ENCODE measurements at regions not wholly inside any gene's neighbourhood (a gene's known extent, or its start where the extent isn't known, plus 50 kb on each side); places are given as distances from the start of the nearest gene placed in this dataset.
A peak's percentile ranks its signal among the peaks of the same experiment; 100 is the strongest.

DNA sequence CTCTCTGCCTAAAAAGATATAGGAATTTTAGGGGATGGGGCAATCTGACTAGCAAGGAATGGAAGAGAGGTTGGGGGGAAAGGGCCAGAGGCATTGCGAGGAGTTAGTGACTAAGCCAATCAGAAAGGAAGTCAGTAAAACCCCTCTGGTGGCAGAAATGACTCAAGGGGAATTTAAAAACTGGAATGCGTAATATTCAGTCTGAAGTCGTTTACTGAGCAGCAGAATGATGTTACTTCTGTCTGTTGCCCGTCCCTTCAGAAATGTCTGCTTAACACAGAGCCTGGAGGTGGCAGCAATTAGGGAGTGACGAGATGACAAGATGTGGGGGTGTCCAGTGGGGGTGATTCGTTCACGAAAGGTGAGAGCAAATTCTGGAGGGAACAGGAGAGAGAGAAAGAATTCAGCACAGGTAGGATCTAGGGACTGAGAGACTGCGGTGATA is 107.7 kb upstream of the CLMP start:
- peak; percentile 87 for DNase-seq

DNA sequence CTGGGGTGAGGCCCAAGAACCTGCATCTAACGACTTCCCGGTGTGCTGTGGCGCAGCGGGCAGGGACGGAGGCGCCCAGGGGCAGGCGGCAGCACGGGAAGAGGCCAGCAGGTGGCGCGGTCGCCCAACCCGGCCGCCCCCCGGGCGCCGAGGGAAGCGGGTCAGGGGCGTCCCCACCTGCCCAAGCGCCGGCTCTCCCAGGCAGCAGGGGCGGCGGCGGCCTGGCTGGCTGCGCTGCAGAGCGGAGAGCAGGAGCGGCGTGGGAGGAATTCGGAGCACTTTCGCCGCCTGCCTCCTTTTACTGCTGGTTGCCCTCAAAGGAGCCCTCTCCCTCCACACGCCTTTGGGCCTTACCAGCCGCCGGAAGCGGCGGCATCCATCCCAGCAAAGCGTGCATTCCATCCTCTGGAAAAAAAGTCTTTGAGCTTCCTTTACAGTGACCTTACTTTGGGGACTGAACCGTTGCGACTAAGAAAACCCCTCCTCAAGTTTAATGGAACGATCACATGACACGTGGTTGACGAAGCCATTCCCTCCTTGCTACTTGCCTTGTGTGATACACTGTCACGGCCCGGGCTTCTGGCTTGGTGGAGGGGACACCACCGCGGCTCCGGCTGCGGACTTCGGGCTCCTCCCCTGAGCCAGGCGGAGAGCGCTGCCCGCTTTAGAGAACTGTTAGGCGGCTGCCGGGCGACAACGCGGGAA is 106.8 kb upstream of the CLMP start:
- peak; percentile 55 for DNase-seq

DNA sequence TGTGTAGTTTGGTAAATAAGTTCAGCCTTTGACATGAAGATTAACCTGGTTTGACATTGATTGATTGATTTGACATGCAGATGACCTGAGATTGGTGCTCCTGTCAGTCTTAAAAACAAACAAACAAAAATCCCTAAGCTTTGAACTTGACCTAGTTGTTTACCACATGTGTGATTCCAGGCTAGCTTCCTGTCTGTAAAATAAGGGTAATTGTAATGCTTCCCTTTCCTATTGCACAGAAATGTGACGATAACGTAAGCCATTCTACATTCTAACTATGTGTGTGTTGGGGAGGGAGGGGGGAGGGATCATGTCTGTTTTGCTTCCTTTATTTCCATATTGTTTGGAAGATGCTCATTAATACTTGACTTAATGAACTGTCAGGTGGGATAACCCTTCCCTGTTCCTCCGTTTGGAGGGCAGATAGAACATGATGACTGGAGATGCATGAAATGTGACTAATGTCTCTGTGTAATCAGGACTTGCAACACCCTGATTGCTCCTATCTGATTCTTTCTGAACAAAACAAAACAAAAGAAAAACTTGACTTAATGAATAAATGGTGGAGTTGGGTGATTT is 106.1 kb upstream of the CLMP start:
- DNase-seq = peak; percentile 52

DNA sequence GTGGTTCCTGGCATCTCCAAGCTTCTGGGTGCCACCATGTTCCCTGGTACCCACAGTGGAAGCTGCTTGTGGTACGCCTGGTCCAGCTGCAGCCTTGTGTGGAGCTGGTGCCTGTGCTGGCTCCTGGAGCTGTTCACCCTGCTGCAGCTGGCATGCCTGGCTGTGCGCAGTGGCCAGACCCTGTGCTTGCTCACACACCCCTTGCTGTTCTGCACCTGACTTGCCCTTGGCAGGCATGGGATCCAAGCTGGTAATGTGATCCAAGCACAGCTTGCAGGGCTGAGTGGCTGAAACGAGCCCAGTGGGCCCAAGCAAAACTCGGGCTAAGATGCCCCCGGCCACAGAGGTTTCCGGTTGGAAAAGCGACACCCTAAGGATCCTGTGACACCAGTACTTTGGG is 104.7 kb upstream of the CLMP start:
- DNase-seq = no peak

DNA sequence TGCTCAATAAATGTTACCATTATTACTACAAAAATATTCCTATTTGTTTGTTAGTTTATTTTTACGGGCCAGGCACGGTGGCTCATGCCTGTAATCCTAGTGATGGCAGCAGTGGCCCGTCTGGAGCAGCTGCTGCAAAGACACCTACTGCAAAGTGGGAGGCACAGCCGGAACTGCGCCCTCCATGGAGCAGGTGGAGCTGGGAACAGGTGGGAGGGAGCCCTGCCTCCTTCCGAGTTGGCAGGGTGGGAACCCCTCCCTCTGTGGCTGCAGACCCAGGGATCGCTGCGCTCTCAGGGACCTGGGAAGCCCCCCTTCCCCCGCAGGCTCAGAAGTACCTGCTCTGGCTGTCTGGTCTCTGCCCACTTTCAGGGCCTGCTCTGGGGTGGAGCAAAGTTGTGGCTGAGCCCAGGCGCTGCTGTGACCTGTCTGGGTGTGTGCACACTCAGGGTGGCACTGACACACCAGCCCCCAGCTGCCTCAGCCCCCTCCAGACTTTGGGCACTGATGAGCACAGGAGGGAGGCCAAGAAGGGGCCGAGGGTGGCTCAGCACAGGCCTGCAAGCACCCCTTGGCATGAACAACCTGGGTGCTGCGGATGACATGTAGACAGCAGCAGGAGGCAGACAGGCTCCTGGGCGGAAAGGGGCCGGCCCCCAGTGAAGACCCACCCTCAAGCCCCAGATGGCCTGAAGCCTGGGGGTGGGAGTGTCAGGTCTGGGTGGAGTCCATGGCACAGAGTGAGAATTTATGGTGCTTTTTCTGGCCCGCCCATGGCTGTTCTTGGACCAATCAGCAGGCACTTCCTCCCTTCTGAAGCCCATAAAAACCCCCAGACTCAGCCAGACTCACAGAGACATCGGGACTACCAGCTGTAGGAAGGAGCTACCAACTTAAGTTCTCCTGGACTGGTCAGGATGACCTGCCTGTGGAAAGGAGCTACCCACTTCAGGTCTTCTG is 103.7 kb upstream of the CLMP start:
- no peak for DNase-seq

DNA sequence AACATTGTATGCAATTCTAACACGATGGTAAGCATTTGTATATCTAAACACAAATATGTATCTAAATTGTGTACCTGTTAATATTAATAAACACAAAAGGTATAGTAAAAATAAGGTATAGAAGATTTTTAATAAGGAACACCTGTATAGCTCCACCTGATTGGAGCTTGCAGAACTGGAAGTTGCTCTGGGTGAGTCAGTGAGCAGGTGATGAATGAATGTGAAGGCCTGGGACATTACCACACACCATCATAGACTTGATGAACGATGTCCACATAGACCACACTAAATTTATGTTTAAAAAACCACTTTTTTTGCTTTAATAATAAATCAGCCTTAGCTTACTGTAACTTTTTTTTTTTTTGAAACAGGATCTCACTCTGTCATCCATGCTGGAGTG is 97.6 kb upstream of the CLMP start:
- no peak for DNase-seq

DNA sequence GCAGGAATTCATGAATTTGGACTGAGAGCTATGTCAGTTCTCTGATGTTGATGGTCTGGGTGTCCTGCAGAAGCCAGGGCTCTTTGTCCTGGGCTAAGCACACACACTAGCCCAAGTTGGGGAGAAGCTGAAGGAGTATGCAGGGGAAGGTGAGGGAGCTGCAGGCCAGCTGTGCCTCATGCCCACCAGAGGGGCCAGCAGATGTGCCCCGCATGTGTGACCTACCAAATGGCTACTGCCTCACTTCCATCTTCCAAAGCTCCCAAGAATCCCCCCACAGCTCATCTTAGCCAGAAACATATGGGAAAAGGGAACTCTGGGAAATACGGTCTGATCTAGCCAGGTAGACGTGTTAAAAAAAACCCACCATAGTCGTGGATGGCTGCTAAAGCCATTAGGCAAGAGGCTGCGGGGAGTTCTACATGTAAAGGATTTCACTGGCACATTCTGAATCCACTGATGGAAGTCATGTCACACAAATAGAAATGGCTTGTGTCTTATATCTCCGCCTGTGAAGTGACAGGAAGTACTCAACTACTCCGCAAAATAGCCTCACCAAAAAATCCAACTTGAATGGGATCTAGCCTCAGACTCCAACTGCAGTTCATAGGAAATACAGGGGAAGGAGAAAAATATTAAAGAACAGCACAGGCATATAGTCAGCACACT is 96.3 kb upstream of the CLMP start:
- no peak for DNase-seq

DNA sequence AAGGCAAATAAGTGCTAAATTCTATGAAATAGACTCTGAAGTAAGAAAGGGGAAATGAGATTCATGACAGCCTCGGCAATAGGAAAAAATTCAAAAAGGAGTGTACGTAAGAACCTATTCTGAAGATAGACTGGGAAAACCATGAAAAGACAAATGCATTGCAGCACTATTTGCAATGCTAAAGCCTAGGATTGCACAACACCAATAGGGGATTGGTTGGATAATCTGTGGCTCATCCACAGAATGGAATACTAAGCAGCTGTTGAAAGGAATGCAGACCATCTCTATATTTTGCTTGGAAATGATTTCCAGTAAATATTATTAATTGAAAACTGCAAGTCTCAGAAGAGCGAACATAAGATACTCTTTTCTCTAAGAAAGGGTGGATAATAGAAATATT is 91.7 kb upstream of the CLMP start:
- DNase-seq = peak; percentile 26

DNA sequence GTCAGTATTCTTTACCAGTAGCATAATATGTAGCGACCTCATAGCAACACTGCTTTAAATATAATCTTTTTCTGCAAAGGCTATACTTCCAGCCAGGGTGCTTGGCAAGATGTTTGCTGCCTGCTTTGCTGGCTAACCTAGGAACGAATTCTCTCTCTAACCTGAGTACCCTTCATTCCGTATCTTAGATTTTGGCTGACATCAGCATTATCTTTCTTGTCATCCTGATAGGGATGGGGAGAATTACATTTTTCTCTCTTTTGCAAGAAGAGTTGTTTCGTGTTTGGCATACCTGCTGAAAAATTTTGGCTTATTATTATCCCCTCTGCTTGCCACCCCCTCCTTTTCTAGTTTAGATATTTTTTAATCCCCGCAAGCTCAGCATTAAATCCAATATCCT is 91.2 kb upstream of the CLMP start:
- DNase-seq = no peak

DNA sequence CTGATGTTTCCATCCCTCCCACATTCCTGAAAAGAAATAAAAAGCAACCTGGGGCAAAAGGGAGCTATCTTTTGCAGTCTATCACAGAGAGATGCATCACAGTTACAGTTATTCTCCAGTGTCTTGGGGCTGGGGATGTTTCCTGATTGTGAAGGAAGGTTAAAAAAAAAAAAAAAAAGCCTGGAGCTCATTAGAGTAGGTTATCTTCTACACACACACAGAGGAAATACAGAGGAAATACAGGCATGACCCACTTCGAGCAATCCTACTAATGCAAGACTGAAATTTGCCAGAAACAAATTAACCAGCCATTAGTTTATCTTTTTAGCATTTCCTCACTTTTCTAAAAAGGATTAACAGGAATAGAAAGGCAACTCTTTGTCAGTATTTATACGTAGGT is 89.4 kb upstream of the CLMP start:
- DNase-seq = no peak

DNA sequence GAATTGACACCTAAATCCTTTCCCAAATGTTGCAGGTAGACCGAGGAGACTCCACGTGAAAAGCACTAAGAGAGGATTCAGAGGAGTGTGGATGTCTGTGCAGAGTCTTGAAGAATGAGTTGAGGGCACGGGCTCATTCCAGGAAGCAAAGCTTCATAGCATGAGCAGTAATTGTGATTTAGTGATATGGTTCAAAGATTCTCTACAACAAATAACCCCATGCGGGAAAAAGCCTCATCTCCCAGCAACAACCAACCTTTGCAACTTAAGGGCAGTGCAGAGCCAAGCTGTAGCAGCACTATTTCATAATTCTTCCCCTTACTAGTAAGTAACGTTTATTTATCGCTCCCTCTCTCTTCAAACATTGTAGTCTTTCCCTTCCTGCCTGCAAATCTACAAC is 87.5 kb upstream of the CLMP start:
- DNase-seq = no peak

DNA sequence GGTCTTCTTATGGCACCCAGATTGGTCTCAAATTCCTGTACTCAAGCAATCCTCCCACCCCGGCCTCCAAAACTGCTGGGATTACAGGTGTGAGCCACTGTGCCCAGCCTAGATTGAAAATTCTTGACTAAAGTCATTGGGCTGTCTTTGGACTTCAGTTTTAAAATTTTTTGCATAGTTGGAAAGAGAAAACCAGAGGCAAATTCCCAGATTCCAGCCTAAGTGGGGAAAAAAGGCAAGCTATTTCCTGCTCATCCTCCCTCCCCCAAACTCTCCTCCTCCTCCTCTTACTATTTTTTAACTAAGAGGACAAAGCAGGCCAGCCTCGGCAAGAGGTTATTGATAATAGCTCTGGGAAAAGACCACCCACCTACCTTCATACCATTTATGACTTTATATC is 78.6 kb upstream of the CLMP start:
- DNase-seq = peak; percentile 42

DNA sequence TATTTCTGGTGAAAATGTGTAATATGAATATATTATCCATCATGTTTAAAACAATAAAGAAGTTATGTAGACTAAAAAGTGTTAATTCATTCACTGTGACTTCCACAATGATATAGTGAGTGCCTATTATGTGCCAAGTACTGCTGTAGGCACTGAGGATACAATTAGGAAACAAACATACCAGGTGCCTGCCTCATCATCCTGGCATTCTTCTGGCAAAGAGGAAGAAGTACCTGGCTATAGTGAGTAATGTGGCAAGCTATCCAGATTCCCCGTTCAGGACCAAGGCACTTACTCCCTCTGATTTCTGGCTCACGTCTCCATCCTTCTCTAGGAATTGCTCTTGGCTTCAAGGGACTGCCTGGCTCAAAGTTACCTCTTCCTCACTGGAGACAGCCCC is 77.5 kb upstream of the CLMP start:
- DNase-seq = no peak

DNA sequence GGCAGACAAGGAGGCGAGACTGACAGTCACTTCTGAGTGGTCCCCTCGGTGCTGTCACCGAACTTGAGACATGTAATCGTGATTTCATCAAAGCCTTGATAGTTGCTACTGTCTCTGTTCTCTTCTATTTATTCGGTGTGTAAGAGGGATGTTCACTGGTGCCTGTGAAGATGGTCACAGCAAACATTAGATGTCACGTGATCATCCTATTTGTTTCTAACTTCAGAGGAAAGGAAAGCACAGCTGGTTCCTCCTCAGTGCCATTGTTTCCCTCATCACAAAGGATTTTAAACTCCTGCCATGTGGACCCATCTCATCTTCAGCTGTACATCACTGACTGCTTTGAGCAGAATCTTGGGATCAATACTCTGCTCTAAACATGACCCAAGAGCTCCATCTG is 73.1 kb upstream of the CLMP start:
- DNase-seq = no peak

DNA sequence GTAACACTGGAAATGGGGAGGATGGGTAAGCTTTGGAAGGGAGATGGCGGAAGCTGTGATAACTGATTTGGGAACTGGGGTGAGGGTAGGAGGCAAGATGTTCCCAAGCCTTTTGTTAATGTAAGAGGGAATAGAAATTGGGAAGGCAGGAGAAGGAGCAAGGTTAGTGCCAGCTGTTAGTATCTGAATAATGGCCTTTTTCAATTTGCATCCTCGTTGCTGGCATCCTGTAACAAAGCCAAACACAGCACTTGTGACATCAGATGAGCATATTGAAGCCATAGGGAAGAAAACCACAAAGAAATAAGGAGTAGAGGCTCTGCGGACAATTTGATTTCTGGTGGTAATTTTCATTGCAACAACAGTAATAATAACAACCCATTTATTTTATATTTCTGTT is 70.9 kb upstream of the CLMP start:
- DNase-seq = peak; percentile 26

DNA sequence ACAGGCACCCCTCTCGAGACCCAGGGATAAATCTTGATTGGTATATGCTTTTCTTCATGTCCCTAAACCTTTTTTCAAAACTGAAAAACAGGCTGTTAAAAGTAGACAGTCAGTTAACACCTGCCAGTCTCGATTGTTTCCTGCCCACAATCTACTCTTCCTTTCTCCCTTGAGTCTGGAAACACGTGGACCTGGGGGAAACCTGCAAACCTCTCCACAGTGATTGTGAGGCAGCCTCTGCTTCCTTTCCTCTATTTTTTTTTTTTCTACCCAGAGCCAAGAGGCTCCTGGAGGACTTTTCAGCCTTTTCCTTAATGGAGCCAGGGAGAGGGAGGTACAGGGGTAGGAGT is 69.4 kb upstream of the CLMP start:
- no peak for DNase-seq

DNA sequence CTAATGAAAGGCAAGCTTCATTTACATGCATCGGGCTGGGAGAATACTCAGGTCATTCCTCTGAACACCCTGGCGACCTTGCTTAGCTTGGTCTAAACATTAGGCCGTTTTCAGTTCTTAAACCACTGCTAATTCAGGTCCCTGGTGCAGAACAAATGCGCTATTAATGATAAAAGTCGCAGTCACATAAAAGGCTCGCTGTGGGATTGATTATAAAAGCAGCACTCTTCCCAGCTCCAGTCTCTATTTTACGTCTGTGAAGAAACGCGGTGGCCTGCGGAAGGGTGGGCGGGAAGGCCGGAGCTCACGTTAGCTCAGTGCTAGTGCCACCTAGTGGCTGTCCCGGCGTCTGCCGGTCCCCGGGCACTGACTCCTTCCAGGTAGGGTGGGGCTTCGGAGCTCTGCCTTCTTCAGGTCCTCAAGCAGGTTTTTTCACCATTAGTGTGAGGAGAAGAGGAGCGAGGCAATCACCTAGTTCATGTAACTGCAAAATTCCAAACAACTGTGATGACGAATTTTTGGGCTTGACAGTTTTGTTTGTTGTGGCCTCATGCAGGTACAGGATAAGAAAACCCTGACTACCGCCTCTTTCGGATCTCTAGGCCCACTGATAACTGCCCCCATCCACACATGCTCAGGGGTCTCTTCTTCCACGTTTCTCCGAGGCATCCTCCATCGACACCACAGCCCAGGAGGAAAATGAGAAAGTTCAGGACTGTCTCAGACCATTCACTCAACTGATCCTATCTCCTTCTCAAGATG is 66.5 kb upstream of the CLMP start:
- DNase-seq = peak; percentile 73

DNA sequence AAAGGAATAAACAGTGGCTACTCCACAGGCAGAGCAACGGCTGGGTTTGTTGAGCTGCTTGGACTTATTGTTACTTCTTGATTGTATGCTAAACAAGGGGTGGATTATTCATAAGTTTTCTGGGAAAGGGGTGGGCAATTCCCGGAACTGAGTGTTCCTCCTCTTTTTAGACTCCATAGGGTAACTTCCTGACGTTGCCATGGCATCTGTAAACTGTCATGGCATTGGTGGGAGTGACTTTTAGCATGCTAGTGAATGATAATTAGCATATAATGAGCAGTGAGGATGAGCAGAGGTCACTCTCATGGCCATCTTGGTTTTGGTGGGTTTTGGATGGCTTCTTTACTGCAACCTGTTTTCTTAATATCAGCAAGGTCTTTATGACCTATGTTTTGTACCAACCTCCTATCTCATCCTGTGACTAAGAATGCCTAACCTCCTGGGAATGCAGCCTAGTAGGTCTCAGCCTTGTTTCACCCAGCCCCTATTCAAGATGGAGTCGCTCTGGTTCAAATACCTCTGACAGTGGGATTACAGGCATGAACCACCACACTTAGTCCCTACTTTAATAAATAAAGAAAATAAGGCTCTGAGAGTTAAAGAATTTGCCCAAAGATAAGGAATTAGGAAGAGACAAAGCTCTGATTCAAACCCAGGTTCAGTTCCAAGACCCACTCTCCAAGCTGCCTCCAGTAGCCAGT is 65.6 kb upstream of the CLMP start:
- no peak for DNase-seq

DNA sequence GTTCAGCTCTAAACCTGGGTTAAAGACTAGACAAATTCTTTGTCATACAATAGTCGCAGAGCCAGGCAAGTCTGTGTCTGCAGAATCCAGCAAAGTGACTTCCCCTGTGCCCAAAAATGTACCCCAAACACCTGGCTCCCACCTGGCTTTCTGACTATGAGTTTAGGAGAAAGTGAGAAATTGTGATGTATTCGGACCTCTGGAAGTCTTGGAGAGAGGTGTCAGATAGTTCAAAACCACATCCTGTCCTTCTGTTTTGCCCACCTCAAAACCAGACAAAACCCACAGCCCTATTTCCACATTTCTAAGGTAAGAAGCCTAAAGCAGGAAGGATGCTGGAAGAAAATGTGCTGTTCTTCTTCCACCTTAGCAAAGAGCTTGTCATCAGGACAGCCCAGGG is 63.8 kb upstream of the CLMP start:
- no peak for DNase-seq

DNA sequence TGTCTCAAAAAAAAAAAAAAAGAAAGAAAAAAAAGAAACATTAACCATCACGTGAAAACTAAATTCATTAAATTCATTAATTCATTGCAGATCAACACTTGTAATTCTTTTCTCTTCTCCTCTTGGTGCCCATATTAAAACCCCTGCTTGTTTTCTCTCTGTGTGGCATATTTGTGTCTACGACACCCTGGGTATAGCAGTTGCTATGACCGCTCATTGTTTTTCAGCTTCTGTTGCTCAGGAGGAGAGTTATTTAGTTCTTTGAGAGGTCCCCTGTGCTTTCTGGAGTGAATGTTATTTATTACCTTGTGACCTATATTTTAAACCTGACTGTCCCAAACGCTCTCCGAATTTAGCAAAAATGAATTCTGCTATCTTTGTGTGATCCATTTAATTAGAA is 62.3 kb upstream of the CLMP start:
- no peak for DNase-seq

DNA sequence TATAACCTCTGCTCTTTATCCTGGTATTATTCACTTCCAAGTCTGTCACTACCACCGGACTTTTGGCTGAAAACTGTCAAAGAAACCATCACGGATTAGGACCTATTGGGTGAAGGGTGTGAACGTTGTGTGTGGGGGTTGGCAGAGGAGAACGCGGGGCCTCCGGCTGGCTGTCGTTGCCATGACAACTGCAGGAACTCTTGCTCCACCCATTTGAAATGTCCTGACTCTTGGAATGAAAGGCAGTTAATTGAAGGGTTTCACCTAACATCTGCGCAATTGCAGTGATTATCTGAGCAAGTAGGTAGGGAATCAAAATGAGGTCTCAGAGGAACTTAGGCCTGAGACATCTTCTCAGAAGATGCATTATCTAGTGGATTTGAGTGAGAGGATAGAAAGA is 60.9 kb upstream of the CLMP start:
- no peak for DNase-seq

DNA sequence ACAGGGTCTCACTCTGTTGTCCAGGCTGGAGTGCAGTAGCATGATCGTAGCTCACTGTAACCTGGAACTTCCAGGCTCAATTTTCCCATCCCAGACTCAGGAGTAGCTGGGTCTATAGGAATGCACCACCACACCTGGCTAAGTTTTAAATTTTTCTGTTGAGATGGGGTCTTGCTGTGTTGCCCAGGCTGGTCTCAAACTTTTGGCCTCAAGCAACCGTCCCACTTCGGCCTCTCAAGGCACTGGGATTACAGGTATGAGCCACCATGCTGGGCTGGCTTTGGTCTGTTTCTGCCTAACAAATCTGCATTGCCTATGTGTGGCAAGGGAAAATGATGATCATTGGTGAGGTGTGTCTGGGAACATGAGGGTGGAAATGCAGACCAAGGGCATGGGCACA is 59.3 kb upstream of the CLMP start:
- DNase-seq = no peak

All from fibroblast of skin of right biceps (primary cell).